Cerebellar nuclear complex (tissue), 1 donor: ENCODE measurements at regions not wholly inside any gene's neighbourhood (a gene's known extent, or its start where the extent isn't known, plus 50 kb on each side); places are given as distances from the start of the nearest gene placed in this dataset.

Source experiments
- DNase-seq, 2 experiments: peaks; one replicate each; lab custom pipeline; 2025; lab: John Stamatoyannopoulos, UW

DNA sequence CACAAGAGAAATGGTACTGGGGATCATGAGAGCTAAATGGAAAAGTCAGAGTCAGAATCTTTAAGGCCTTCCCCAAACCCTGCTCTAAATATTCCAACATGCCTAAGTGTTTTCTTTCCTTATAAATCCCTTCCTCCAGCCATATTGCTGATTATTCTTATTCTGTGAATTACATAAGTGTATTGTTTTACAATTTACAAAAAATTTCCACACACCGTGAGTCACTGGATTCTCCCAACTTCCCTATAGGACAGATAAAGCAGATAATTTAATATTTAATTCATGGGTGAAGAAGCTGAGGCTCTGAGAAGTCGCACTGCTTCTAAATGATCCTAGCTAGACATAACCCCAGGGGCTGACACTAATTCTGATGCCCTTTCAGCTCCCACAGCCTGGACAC is 243.3 kb upstream of the JUN start:
- DNase-seq: no peak

DNA sequence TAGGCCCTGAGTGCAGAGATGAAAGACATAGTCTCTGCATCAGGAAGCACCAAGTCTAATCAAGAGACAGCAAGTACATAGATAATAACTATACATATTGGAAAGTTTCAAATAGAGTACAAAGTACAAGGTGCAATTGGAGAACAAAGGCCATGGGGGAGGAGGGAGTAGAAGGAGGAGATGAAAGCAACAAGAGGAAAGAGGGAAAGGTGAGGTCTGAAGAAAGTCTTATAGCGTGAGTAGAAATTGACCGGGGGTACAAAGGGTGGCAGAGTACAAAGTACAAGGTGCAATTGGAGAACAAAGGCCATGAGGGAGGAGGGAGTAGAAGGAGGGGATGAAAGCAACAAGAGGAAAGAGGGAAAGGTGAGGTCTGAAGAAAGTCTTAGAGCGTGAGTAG is 244.2 kb upstream of the JUN start:
- no peak for DNase-seq

DNA sequence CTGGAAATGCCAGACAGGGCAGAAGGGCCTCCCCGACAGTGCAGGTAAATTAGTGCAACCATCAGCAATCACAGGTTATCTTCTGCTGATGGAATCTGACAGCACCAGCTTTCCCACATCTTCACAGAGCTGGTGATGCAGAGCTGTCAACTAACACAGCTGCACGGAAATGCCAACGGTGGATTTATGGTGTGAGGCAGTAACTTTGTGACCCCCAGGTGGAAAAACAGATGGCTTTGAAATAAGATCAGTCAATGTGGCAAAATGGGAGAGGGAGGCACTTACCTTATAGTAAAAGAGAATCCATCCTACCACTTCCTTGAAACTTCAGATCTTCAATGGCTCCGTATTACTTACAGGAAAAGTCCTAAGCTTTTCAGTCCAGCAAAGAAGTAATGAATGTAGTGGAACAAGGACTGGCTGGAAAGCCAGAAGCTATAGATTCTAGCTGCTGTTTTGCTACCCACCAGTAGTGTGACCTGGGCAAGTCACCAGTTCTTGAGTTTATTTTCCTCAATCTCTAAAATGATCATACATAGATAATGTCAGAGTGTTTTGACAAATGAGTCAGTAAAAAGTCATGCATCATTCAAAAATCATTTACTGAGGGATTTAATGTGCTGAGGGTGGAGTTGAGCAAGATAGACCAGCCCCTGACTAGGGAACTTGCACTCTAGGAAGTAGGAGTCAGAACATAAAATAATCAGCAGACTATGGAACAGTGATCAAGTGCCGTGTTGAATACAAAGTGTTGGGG is 245.7 kb upstream of the JUN start:
- DNase-seq: no peak

DNA sequence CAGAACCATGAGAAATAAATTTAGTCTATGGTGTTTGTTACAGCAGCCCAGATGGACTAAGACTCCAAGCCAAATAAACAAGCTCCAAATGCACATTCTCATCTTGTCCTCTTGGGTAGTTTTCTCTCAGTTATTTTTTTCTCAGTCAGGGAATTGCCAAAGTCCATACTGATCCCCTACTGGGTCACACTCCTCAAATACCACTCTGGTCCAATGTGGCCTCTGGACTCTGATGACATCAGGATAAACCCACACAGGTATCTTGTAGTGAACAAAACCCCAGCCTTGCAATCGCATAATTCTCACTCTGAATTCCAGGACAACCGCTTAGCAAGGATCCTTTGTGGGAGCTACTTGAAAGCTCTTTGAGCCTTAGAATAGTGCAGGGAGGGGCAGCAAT is 248.4 kb upstream of the JUN start:
- DNase-seq: no peak

DNA sequence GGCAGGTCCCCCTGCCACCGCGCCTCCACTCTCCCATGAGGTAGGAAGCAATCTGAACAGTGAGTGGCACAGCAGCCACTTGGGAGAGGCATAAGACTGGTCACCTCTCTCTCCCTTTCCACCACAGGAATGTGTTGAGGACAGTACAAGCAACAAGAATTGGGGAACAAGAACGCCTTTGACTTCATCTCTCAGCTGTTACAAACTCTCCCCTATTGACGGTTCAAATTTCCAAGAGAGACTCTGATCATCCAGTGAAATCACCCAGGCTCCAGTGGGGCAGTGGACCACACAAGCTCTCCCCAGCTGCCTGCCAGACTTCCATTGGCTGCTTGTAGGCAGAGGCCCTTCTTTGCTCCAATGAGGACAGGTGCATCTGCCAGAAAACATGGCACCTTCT is 249.9 kb upstream of the JUN start:
- no peak for DNase-seq

DNA sequence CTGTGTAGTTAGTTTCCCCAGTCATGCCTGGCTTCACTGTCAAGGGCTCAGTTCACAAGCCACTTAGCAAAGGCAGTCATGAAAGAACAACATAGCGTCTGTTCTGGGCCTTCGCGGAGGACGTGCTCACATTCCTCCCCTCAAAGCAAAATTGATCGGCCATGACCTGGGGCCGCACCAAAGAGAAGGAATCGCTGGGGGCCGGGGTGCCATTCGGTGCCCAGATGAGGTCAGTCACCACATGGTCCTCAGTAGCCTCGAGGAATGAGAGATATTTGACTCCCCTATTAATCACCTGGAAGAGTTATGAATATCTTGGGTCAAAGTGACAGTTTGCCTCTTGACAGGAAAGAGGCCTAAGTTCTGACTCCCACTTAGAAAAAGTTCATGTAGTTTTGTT is 251.1 kb upstream of the JUN start:
- no peak for DNase-seq

DNA sequence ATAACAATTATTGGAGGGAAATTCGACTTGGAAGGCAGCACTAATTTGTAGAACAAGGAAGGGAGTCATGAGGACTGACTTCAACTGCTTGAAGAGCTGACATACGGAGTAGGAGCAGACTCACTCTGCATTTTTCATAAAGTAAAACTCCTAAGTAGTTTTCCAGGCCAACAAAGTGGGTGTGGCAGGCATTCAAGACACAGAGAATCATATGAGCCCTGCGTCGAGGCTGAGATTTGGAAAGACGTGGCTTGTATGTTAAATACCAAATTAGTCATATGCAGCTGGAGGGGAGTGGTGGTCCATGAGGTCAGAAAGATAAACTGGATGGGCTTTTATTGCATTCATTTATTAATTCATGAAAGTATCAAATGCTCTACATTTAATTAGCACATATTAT is 255.7 kb upstream of the JUN start:
- DNase-seq: no peak

DNA sequence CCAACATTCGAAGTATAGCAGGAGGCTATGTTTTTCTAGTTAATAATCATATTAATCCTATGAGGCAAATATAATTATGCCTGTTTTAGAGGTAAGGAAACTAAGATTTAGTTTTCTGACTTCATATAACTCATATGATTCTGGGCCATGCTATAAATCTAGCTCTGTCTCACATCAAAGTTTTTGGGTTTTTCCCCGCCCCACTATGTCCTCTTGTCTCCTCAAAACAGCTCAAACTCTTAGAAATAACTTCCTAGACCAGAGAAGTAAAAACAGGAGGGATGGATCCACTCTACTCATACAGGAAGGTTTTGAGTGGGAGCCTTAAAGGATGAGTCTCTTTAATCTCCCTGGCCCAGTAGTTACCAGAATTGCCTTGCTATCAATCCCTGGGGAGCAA is 256.4 kb upstream of the FGGY start:
- no peak for DNase-seq

DNA sequence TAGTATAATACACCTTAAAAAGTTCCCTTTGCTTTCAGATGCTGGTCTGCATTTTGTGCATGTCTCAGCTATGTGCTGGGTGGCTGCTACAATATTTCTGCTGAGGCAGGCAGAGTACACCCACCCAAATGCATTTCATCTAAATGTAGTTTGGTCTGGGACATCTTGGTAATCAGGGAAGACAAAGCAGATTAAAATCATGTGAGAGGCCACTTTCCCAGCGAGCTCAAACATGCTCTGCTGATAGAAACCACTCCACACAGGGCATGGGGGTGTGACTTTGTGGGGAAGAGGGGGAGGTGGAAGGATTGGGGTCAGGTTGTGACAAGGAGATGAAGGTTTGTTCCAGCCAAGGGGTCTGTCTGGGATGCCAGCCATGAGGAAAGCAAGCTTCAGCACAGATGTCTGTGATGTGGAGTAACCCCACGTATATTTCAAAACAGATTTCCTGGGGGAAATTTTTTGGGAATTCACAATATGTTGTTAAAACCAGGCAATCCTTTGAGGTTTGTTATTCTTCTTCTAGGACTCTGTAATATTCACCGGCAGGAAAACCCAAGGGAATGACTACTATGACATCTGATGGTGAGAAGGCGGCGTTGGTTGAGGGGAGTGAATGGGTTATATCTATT is 255.1 kb upstream of the FGGY start:
- DNase-seq: no peak

DNA sequence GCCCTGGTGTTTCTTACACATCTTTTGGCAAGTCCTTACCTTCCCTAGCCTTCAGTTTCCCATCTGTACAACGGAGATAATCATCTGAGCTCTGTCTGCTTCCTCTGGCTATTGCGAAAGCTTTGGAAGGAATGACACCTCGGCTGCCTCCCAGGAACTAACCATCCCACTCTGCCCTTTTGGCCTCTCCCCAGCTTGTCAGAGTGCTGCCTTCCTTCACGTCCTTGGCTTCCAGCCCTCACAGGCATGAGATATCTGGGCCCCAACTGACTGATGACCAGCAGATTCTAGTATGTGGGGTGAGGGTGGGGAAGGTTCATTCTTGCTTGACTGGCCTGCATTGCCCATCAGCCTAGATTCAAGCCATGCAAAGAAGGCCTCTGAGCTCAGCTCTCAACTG is 253.1 kb upstream of the FGGY start:
- no peak for DNase-seq

DNA sequence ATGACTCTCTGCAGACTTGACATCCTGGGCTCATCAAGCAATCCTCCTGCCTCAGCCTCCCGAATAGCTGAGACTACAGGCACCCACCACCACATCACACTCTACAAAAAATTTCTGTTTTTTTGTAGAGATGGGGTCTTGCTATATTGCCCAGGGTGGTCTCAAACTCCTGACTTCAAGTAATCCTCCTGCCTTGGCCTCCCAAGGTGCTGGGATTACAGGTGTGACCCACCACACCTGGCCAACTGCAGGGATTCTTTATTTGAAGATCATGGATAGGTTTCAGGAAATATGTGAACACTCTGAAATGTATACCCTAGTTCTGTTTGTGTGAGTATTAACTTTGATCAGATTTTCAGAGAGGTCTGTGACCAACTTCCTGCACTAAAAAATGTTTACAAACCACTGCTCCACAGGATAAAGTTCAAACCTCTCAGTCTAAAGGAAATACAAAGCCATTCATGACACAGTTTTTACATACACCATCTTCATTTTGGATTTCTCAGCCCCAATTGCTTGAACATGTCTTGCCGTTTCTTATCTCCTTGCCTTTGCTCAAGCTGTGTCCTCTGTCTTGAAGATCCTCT is 252.3 kb upstream of the FGGY start:
- no peak for DNase-seq

DNA sequence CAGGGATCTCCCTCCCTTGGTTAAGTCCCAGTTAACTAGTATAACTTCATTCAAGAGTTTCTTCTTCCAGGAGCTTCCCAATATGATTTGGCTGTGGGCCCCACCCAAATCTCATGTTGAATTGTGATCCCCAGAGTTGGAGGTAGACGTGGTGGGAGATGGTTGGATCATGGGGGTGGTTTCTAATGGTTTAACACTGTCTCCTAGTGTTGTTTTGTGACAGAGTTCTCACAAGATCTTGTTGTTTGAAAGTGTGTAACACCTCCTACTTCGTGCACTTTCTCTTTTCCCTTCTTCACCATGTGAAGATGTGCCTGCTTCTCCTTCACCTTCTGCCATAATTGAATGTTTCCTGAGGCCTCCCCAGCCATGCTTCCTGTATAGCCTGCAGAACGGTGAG is 251.8 kb upstream of the FGGY start:
- no peak for DNase-seq

DNA sequence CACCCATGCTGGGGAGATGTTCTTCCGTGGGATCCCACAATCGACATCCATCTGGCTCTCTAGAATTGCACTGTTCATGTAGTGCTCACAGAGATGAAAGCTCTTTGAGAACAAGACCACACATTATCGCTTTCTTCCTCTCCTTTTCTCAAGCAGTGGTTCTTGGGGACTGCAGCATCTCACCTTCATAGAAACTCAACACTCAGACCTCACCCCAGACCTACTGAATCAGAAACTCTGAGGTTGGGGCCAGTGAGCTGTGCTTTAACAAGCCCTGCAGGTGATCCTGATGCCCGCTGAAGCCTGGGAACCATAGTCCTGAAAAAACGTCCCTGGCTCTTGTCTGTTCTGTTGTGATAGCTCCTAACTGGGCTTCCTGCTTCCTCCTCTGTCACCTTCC is 251.3 kb upstream of the FGGY start:
- no peak for DNase-seq

DNA sequence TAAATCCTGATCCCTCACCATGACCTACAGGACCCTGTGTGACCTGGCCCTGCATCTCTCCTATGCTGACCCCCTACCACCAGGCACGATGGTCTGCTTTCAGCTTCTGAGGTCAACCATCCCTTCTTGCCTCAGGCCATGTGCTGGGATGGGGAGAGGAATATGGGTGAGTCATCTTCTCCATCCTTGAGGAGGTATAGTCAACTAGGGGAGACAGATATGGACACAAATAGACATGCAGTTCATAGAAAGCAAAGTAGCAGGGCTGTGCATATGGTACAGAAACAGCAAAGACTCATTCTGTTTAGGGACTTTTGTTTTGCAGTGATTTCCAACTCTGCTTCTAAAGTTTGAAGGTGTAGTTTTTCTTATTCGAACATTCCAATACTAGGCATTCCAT is 250.8 kb upstream of the FGGY start:
- no peak for DNase-seq

DNA sequence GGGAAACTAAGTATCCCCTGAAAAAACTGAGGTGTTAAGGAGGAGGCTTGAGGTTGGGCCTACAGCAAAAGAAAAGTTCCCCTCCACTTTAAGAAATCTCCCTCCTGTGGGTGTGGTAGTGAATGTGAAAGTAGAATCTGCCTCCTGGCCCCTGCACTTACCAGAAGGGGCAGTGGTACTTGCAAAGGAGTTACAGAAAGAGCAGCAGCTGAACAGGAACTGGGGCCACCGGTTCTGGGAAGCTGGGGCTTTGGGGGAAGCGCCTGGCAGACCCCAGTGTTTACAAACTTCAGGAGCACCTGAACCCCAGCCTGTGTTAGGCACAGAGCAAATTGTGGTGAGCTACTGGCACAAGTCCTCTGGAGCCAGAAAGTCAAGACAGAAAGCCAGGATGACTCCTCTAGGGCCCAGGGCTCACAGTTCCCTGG is 250.2 kb upstream of the FGGY start:
- no peak for DNase-seq

DNA sequence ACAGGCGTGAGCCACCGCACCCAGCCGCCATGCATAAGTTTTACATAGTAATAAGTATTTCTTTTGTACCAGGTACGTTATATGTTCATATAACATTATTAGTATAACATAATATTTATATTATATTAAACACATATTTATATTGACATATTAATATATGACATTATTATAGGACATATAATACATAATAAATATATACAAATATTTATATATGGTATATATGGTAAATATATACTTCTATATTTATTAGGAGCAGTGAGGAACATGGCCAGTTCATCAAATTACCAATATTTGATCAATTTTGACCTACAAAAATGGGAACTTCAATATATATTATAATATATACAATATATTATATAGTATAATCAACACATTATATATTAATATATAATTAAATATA is 245.9 kb upstream of the FGGY start:
- no peak for DNase-seq

DNA sequence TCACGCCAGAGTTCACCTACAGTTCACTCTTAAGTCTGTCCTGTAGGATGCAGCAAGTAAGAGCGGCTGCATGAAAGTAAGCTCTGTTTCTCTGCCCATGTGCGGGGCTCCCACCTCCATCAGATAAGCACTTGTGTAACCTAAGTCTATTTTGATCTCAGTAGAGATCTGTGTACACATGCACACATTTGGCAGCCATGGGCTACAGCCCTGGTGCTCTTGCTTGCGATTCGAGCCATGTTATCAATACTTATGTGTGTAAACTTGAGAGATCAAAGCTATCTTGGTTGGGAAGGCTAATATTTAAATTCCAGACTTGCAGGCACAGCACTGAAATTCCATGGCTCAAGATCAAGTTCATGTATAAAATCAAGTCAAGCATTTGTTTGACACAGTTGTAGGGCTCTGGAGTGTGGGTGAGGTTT is 244.7 kb upstream of the FGGY start:
- DNase-seq: no peak

DNA sequence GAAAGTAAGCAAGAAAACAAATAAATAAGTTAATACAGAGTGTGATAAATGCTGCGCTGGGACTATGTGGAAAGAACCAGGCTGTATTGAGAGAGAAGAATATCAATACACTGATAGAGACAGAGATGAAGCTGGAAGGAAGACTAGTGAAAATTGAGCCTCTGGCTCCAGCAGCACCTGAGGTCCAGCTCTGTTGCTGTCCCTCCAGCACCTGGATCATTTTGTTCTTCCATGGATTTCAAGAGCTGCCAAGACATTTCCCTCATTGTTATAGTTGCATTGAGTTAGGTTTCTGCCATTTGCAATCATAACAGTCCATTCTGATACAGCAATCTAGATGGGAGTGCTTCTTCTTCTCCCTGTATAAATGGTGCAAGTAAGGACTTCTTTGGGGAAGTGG is 242.7 kb upstream of the FGGY start:
- DNase-seq: no peak

DNA sequence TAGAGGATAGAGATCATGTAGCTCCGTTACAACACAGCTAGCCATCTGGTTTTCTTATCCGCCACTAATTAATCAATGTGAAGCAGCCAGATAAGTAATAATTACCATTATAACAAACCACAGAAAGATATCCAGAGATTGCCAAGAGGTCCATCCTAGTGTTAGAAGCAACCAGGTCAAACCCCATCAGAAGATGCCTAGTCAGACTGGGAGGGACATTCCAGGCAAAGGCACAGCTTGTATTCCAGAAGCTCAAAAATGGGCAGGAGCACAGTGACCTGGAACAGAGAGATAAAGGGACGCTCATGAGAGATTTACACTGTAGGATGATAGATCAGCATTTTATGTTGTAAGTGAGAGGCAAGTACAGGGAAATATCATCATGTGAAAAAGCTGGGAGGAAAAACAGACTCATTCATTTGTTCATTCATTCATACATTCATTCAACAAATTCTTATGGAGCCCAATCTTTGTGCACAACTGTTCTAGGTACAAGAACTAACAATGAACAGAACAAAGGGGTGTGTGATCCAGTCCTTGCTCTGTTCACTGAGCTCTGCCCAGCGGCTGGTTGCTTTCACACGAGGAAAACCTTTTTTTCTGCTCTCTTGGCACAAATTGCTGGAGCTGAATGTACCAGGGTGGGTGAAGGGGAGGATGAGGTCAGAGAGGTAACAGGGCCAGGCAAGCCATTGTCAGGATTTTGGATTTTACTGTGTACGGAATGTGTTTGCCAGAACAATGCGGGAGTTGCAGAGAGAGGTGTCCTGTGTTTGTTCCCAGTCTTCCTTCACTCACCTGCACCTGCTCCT is 240.8 kb upstream of the FGGY start:
- no peak for DNase-seq

DNA sequence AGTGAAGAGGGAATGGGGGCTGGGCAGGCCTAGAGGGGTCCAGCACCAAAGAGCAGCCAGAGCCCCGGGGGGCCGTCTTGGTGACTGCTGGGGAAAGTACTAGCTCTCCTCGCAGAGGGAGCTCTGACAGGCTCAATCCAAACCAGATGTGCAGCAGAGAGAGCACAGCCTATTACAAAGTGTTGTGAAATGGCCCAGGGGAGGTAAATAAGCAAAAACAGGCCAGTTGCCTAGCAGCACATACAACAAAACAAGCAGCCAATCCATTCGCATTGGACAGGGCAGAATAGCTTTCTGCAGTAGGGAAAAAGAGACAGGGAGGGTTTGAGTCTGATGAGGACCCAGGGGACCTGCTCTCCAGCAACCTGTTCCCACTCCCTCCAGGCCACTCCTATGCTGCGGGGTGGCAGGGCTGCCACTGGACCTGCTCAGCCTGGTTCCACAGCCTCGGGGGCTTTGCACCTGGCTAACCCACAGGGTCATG is 239.6 kb upstream of the FGGY start:
- no peak for DNase-seq

DNA sequence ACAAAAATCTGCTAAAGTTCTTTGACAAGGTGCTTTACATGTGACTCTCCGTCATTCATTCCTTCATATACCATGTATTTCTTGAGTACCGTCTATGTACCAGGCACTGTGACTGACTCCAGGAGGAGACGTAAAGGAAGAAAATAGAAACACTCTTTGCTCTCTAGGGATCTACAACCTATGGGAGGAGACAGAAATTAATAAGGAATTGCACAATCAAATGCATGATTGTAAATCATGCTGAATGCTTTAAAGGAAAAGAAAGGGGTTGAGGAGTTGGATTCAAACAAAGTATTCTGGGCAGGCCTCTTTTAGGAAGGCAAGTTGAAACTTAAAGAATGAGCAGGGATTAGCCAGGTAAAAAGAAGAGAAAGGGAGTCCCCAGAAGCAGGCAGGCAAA is 239.1 kb upstream of the FGGY start:
- DNase-seq: no peak

DNA sequence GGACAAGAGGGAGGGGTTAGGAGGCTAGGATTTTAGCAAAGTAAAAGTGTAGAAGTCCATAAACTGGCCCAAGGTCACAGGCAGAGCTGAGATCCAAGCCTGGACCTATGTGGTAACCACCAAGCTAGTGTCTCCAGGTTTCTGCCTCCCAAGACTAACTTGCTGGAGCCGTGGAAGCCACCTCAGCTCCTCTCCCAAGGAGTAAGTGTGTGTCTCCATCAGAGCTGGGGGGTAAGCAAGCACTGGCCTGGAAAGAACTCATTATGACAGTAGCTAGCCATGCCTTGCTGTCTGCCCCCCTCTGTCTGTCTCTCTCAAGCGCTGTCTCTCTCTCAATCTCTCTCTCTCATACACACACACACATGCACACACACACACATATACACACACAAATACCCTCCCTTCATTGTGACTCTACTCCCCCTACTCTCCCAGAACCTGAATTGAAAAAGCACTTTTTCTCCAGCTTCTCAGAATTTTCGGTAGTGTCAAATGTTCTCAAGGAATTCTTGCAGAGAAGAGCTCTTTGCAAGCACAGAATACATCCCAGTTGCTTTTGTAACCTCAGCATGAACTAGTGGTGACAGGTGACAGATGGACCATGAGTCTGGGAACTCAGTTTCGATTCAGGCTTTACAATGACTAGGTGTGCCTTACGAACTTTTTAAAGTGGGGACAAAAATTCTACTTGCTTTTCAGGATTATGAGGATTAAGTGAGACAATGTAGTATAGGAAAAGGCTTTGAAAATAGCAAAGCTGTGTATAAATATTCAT is 238.0 kb upstream of the FGGY start:
- DNase-seq: no peak
